NCI-H345 (cell line): ENCODE measurements at regions not wholly inside any gene's neighbourhood (a gene's known extent, or its start where the extent isn't known, plus 50 kb on each side); places are given as distances from the start of the nearest gene placed in this dataset.

Experiments used
- DNase-seq: peaks from one replicate; lab custom pipeline; 2025; lab: John Stamatoyannopoulos, UW

DNA sequence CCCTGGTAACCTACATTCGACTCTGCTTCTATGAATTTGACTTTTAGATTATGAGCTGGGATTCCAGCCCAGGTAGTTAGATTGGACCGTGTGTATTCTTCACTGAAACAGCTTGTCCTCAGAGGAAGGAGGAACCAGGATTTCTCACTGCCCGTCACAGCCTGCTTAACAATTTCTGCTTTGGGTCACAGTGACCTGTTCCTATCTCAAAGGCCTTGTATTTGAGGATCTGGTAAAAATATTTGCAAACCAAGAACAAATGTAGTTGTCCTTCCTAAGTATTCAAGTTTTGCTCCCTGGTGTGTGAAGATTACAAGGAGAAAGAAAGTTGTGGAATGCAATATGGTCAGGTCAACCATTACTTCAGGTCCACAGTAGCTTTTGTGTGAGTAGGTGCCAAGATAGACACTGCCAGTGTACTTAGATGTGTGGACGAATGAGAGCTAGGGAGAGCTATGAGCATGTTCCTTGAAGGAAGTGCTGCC lies 55.1 kb downstream of the KIF4B start:
- DNase-seq = no peak

DNA sequence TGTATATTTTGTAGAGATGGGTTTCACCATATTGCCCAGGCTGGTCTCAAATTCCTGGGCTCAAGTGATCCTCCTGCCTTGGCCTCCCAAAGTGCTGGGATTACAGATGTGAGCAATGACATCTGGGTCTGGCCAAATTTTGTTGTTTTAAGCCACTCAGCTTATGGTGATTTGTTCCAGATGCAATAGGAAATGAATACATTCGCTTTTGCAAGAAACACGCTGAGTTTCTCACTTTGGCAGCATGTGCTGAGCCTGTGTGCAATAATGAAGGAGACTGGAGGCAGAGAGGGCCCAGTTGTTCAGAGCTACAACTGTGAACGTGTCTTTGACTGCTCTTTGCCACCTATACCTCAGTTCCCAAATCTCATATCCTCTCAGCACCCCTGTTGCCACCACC lies 56.4 kb downstream of the KIF4B start:
- DNase-seq = no peak

DNA sequence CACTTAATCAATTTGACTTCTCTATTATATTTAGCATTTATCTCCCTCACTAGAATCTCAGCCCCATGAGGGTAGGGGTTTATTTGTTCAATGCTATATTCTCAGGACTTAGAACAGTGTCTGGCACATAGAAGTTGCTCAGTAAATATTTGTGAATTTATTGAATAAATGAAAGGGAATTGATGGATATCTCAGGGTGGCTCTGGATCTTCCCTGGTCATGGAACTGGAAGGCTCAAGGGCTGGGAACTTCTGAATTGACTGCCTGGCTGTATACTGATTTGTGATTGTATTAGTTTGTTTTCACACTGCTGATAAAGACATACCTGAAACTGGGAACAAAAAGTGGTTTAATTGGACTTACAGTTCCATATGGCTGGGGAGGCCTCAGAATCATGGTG lies 57.2 kb downstream of the KIF4B start:
- DNase-seq = no peak

DNA sequence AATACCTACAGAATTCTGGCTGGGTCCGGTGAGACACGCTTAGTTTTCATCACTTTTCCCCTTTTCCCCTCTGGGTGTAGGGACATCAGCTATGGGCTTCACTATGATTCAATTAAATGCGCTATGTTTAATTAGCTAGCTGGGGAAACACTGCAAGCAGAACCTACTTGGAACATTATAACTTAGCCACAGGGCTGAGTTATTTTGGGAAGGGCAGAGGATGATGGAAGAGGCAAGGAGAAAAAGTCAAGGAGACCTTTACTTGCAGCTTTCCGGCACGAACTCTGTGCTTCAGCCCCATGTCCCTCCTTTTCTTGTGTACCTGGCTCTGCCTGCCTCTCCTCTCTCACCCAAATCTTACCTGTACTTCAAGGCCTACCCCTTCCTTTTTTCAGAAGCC lies 62.8 kb downstream of the KIF4B start:
- DNase-seq = no peak

DNA sequence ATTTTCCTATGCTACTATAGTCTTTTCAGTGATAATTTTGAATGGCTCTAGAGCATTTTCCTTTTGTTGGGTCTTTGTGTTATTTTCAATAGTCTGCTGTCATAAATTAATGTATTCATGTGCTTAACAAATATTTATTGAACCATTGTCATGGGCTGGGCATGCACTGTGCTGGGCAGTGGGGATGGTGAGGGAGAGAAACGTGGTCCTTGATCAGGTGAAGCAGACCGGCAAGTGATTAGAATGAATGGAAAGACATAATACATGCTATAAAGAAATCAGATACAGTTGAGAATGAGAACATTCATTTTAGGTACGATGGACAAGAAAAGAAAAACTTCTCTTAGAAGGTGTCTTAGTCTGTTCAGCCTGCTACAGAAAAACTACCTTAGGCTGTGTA lies 66.1 kb downstream of the KIF4B start:
- DNase-seq = no peak

- no peak for DNase-seq
Observed at GRCh38 chr5:155080721-155081120, 67.2 kb downstream of the KIF4B start.

DNA sequence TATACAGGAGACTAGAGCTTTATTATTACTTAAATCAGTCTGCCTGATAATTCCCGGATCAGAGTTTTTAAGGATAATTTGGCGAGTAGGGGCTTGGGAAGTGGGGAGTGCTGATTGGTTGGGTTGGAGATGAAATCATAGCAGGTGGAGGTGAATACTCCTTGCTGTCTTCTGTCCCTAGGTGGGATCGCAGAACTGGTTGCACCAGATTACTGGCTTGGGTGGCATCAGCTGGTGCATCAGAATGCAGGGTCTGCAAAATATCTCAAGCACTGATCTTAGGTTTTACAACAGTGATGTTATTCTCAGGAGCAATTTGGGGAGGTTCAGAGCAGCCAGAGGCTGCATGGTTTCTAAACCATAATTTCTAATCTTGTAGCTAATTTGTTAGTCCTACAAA lies 68.1 kb downstream of the KIF4B start:
- DNase-seq = no peak

DNA sequence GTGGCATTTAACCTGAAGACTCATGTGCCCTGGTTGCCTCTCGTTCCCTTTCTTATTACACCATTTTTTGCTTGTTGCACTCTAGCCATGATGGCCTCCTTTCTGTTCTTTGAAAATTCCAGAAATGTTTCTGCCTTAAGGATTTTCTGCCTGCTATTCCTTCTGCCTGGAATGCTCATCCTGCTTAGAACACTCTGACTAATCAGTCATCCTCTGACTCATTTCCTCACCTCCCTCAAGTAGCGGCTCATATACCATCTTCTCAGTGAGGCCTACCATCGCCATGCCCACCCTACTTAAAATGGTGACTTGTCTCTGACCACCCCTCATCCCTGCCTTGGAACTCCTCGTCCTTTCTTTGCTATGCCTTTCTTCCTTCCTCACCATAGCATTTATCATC lies 68.8 kb downstream of the KIF4B start:
- DNase-seq = no peak

DNA sequence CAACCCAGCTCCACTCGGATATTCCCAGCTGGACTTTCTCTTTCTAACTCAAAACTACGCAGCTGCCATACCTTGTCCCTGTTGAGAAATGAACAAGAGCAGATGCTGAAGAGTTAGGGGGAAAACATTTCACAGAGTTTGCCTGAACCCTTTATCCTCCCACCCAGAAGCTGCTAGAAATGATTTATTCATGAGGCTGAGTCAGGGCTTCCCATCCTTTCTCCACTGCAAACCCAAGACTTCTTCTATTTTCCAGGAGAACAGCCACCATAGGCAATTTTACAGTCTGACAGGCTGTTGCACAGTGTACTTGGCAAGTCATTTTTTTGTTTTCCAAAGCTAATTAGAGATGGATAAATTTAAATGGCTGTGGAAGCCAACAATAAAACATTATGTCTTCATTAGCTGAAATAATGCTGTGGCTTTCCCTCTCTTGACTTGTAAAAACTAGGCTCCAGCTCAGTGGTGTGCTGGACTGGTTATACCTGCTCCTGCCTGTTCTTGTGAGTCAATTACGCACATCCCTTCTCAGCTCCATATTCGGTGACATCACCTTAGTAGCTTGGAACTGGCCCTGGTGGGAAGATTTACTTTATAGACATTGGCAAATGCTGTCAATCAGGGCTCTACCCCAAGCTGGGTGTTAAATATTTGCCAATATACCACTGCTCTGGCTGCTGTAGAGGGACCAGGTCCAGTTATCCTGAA lies 71.9 kb downstream of the KIF4B start:
- no peak for DNase-seq

DNA sequence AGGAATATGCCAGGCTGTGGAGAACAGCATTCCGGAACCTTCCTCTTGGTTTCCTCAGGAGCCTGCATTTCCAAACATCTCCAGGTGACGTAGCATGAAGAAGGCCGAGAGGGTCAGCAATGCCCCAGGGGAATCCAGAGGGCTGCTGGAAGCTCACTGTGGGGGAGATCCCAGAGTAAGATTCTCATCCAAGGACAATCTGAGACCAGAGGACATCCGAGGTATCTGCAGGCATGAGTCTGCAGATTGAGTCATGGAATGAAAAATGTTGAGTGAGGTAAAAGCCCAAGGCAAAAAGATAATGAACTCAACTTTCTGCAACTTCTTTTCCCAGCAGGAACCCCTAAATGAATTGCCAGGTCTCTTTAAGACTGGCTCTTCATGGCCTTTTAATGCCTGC lies 73.5 kb downstream of the KIF4B start:
- DNase-seq = no peak

DNA sequence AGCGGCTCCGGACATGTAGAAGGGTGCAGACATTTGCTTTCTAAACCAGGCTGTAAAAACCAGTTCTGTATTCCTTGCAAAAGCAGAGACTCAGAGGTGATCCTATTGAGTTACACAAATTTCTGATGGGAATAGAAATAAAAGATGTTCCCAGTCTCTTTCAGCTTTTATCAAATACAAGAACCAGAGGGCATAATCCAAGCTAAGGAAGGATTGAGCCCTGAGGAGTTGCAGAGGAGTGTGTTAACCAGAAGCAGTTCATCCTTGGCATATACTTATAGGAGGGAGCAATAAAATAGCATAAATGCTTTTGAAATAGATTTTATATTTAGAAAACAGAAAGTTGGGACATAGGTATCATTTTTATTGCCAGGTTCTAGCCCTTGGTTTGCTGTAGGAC lies 75.3 kb downstream of the KIF4B start:
- DNase-seq = no peak

GRCh38 chr5:155089643-155090042 lies 76.1 kb downstream of the KIF4B start:
- DNase-seq = no peak

DNA sequence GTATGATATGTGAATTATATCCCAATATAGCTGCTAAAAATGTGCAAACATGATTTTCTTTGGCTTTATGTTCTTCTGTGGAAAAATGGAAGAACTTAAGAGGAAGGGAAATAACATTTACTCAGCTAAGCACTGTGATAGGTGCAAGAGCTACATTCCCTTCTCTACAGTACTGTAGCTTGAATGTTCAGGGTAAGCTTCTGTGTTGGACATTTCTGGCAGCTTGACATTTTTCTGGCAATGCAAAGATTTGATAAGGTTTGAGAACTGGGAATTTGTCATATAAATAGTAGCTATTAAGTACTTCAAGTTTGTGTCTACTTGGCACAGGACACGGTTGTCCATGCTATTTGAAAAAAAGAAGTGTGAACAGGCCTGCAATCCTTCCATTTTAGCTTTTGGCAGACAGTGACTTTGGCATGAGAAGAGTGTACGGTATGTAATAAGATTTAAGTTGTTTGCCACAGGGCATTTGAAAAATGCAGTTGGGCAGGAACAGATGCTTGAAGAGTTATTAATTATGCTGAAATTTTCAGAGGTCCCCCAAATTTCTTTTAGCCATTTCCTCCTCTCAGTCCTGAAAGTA lies 77.6 kb downstream of the KIF4B start:
- no peak for DNase-seq

DNA sequence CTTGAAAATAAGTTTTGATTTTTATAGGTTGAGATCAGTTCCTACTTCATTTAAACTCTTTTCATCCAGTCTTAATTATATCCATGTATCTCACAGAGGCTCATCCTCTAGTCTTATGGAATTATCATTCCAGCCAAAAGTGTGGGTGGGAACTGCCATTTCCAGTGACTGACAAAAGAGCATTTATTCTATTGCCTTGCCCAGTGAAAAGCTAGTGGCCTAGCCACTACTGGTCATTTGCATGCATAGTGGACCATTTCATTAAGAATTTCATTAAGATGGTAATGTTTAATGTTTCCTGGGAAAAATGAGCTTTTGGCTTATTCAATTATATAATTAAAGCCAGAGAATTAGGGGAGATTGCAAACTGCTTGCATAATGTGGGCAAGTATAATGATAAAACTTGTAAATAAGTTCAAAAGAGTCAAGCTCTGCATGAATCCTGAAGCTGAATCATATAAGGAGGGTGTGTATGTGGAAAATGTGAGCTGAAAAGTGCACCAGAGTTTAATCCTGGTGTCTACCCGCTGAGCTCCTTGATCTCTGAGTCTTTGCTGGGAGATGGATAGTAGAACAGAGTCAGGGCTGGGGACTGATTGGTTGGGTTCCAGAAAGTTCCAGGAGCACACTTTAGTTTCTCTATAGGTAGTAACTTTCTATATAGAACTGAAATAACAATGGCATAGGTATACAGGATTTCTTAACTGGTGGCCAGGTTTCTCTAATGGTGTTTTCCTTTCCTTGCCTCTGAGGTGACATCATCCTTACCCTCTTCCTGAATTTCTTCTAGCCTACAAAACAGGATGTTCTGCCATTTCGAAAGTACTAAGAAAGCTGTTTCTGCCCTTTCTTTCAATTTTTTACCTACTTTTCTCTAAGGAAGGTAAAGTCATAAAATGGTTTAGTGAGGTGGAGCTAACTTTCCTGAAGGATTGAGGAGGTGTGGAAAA lies 78.5 kb downstream of the KIF4B start:
- no peak for DNase-seq

DNA sequence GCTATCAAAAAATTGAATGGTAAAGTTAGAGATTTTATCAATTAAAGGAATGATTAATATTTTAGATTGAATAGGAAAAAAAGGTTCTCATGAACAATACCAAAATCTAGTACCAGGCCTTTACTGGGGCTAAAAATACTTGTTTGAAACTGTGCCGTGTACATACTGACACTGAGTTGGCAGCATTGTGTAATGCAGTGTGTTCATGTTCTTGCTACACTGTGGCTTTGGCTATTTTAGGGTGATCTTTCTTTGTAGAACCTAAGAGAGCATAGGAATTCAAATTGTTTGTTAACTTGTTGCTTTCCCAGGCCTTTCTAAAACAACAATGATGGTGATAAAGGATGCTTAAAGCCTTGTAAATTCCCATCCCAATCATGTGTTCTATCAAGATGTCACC lies 80.9 kb downstream of the KIF4B start:
- DNase-seq = no peak

- DNase-seq = no peak
Observed at GRCh38 chr5:155097995-155098394, 84.4 kb downstream of the KIF4B start.

- DNase-seq = no peak
Observed at GRCh38 chr5:155098433-155098832, 84.9 kb downstream of the KIF4B start.

DNA sequence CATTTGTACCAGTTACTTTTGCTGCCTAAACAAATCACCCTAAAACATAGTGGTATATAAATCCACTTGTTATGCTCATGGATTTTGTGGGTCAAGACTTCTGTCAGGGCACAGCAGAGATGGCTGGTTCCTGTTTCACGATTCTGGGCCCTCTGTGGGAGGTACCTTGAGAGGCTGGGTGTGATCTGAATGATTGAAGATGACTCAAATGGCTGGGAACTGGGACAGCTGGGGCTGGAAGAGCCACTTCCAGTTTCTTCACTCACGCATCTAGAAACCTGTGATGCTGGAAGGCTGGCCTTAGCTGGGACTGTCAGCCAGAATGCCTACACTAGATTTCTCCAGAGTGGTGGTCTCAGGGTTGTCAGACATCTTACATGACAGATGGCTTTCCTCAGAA lies 88.1 kb downstream of the KIF4B start:
- DNase-seq = no peak

GRCh38 chr5:155103146-155103545 lies 89.6 kb downstream of the KIF4B start:
- no peak for DNase-seq

GRCh38 chr5:155104441-155104840 lies 90.9 kb downstream of the KIF4B start:
- no peak for DNase-seq

- DNase-seq = no peak
Observed at GRCh38 chr5:155106221-155106620, 92.7 kb downstream of the KIF4B start.

- DNase-seq = no peak
Observed at GRCh38 chr5:155113888-155114287, 100.3 kb downstream of the KIF4B start.

- DNase-seq = no peak
Observed at GRCh38 chr5:155114655-155115054, 101.1 kb downstream of the KIF4B start.
